8988T (cell line): ENCODE measurements at regions not wholly inside any gene's neighbourhood (a gene's known extent, or its start where the extent isn't known, plus 50 kb on each side); places are given as distances from the start of the nearest gene placed in this dataset.

Source experiments
- DNase-seq: peaks from one replicate; pipeline ENCODE4 v3.0.0; 2011

DNA sequence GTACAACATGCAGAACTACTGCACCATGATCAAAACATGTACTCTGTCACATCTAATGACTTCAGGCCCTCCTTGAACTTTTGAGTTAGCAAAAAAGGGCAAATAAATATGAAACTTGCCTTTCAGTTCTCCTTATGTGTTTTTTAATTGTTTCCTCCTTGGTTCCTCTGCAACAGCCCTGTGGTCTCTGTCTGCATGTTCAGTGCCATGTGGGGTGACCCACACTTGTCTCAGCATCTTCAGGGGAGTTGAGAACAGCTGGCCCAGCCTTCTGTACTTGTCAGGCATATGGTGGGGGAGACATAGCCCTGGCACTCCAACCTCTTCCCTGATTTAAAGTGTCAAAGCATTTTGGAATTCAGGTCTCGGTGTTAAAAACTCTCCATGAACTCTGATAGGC, 188.0 kb upstream of the PGRMC2 start:
- no peak for DNase-seq

DNA sequence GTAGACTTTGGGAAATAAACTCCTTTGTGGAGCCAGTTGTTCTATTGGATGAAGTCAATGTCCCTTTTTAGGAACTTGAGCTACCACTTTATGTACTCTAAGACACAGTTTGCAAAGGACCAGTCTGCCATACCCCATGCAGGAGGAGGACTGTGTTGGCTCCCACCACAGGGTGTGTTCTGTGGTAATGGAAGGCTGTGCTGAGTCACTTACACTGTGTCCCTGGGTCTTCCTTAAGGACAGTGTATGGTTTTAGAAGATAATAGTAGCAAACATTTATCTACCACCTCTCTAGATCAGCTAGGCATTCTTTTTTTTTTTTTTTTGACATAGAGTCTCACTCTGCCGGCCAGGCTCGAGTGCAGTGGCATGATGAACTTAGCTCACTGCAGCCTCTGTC, 184.0 kb upstream of the PGRMC2 start:
- no peak for DNase-seq

DNA sequence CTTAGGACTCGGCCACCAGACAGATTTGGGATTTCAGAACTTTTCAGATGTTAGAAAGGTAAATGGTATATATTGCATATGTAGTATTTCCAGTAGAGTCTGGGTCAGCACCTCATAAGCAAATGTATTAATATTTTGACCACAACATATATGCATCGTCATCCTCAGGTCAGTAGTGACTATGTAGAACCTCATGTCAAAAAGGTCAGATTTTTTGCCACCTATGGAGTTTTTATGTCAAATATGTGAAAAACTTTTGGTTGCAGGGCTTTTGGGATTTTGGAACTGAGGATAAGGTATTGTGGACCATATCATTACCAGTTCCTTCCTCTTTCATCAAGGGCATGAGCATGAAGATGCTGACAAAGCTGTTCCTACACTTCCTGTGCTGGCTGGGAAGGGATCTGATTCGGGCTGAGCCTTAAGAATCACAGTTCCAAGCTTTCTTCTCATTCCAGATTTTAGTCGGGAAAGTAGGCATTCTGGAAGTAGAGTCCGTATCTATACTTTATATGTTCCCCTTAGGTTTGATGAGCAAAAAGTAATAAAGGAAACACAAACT, 183.0 kb upstream of the PGRMC2 start:
- DNase-seq, result no peak

DNA sequence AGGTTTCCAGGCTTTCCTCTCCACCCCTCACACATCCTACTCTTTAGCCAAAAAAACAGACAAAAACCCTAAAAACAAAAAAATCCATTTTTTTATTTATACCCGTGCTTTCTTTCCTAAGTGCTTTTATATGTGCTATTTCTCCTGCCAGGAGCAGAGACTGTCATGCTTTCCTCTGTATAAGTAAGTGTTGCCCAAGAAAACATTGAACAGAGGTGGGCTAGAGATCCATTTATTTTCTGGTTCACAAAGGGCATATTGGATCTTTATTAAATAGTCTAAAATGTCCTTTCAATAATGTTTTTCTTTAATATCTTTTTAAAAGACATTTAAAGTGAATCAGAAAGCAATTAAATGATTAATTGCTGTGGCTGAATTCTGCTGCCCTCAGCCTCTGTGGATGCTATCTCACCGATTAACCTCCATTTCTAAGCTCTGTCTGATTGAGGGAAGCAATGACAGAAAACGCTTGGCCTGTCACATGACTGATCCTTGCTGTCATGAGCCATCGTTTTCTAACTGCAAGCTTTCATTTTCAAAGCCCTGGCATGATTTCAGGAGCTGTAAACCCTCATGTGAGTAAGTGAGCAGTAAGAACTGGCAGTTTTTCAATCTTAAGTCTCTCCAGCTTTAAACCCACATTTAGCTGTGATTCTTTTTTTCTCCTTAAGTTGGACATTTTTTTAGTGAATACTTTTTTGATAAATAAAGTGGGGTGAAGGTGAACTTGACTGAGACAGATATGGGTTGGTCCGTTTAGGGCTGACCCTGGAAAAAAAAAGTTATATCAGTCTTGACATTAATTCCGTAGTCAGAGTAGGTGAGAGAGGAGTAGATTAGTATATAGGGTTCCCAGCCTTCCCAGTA, 180.7 kb upstream of the PGRMC2 start:
- no peak for DNase-seq

DNA sequence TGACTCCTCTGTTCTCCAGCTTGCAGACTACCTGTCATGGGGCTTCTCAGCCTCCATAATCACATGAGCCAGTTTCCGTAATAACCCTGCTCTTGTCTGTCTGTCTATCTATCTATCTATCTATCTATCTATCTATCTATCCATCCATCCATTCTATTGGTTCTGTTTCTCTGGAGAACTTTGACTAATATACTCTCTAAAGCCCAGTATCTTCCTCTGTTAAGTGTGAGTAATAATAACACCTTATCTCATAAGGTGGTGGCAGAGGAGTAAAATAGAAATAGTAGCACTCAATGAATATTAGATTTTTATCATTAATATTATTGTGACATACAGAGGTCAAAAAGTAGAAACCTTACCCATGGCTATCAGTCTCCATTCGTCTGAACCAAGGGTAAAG, 177.9 kb upstream of the PGRMC2 start:
- DNase-seq, result no peak

DNA sequence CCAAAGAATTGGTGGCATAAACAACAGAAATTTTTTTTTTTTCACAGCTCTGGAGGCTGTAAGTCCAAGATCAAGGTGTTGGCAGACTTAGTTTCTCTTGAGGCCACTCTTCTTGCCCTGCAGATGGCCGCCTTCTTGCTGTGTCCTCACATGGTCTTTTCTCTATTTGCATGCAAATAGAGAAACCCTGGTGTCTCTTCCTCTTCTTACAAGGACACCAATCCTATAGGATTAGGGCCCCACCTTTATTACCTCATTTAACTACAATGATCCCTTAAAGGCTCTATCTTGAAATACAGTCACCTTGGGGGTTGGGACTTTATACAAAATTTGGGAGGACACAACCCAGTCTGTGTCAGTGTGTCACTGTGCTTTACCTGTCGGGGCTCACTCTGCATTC, 175.4 kb upstream of the PGRMC2 start:
- no peak for DNase-seq

DNA sequence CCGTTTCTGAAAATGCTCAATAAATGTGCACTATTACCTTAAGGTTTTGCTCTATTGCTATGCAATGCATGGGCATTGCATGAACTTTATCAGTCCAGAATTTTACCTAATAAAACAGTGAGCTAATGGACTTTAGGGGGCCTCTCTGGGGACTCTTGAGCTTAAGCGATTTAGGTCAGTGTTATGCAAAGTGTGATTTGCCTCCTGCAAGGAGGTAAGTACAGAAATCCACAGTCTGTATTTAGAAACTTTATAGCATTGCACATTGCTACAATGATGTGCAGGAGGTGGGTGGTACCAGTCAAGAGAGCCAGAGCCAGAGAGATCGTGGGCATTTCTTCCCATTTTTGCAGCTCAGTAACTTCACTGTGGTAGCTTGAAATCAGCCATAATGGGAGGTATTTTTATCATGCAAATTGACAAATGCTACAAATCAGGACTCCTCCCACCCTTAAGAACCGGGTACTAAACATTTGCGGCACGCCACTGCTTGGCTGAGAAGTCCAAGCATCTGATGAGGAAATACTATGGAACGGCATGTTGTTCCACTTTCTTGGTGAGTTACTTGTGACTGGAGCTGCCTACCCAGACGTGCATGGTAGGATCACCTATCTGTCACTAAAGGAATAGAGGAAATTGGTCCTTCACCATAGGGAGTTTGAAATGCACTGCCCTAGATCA, 174.6 kb upstream of the PGRMC2 start:
- no peak for DNase-seq

DNA sequence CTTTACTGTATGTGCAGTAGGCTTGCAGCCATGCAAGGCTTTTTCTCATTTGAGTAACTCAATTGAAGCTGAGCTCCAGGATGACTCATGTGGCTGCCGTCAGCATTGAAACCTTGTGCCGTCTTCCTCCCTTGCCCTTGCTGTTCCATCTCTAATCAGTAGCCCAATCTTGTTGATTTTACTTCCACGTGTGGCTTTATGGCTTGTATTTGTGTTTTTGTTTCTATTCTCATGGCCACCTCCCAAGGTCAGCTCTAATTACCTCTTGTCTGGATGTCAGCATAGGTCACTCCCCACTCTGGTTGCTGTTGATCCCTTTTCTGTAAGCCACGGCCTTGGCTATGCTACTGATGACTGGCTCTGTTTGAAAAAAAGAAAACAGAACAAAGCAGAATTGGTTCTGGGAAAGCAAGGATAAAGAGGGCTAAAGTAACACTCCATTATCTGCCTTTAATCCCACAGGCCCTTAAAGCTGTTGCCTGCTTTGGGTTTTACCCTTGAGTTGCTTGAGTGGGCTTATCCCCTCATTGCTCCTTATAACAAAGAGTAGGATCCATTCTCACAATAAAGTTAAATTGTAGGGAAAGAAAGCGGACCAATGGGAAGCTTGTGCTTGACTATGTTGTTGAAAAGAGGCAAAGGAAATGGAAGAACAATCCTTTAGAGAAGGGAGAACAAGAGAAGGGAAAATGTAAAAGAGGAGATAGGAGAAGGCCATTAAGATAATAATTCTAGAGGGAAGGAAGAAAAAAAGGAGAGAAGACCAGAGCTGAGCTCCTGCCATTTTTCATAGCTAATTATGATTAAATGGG, 173.9 kb upstream of the PGRMC2 start:
- no peak for DNase-seq

DNA sequence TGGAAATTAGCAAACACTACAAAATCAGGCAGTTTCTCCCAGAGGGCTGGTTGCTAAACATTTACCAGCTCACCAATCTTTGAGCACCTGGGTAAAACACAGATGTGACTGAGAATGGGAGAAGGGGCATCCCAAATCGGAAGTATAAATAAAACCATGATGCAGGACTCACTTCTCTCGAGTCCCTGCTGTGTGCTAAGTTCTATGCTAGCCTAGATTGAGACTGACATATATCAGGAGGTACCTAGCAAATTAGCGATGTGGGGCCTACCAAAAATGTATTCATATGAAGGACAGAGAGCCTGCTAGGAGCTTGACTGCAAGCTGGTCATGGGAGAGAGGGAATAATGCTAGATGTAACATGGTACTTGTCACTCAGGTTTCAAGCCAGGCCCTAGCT, 171.9 kb upstream of the PGRMC2 start:
- DNase-seq, result no peak

DNA sequence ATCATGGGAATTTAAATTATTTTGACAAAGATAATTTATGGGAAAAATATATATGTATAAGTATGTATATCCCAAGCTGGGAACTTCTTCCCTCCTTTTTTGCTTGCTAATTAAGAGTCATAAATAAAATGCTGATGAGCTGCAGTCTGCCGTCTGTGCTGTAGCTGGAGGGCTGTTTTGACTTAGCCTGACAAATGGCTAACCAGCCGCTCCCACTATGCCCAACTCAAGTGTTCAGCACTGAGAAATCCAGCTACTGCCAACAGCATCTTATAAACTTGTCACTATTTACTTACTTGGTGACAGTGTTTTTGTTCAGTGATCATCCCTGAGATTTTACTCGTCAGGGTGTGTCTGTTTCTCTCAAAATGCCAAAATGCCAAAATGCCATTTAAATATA, 171.2 kb upstream of the PGRMC2 start:
- DNase-seq, result no peak

DNA sequence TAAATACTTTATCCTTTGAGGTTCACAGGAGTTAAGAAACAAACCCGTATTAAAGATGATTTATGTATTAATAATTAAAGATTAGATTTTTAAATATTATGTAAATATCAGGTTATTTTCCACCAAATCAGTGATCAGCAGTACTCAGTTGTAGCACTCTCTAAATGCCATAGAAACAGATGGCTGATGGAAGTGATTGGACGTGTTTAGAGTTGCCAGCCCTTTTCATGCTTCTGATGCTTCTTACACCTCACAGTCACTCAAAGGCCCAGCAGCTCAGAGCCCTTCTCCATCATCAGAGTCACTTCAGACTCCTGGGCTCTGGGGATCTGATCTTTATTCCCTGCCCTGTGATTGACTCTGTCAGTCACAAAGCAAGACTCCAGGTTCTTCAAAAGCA, 170.1 kb upstream of the PGRMC2 start:
- no peak for DNase-seq

DNA sequence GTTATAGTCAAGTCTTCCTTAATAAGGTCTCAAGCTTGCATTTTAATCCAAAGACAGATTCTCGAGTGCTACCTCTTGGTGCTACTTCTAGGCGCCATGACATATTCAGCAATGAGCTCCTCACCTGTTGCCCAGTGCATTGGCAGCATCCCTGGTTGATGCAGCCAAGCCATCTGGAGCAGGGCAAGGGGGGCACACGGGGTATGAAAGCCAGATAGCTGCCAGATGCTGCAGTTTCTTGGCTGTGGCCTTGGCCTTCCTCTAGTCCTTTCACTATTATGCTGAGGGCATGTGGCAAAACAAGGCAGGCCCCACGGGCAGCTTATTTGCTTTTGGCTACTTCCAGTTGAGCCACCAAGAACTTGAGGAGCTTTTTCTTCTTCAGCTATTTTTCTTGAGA, 168.6 kb upstream of the PGRMC2 start:
- DNase-seq, result no peak

DNA sequence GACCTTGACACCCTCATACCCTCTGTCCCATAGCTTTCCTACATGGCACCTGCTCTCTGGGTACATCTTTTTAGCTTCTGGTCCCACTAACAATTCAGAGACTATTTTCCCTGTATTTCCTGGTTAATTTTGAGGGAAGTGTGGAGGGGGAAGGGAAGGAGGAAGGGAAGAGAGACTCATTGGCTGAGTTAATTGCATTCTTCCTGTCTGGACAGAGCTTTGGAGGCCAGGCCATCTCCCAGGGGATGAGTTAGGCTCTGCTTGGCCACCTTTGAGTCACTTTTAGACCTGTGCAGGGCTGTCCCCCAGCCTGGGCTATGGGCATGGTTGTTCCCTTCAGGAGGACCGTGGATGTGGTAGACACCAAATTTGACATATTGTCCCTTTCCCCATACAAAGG, 167.9 kb upstream of the PGRMC2 start:
- no peak for DNase-seq

DNA sequence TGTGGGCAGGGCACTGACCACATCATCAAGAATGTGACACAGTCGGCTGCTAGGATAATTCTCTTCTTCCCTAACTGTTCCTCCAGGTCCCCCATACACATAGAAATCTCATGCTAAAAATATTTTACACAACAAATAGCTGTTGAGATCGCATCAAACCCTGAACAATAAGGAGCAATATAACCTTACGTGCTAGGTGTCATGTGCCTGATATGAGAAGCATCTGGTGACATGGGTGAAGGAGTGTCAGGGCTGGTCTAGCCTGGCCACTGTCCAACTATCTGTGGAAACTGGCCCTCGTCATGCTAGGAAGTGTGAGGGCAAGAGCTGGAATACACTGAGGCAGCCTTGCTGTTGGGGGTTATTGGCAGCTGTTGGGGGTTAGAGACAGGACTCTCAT, 167.3 kb upstream of the PGRMC2 start:
- no peak for DNase-seq

DNA sequence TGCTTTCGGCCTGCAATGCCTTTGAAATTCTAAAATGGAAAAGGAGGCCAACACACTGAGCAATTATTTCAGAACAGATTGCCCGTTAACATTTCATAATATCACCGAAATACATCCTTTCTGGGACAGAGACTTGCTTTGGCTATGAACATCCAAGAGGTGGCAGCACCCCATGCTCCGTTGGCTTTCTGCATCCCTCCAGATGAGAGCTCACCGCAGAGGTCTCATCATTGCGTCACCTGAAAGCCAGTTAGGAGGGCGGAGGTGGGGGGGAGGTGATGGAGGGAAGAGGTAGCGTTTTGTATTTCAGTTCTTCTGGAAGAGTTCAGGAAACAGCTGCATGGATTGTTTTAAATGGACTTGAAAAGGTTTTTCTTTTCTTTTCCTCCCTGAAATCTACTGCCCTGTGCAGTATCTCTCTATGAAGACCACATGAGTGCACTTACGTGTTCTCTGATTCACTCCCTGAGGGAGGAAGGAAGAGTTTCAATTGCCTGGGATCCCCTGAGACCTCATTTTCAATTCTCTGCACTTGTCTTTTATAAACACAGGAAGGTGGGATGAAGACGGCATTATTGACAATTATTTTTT, 166.8 kb upstream of the PGRMC2 start:
- DNase-seq, result peak; percentile 29

DNA sequence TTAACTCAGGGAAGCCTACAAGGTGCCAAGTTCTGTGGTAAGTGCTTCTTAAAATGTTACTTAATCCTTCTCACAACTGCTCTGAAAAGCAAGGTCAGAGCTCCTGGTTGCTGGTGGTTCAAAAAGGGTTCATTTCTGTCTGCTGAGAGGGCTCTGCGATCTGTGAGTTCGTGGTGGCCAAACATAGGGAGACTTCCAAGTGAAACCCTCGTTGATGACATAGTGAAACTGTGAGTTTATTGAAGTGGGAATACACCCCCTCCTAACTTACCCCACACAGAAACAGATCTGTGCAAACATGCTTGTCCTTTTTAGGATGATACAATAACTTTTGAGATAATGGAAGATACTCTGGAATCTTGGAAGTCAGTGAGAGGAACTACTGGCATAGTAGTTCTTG, 164.8 kb upstream of the PGRMC2 start:
- DNase-seq, result no peak

DNA sequence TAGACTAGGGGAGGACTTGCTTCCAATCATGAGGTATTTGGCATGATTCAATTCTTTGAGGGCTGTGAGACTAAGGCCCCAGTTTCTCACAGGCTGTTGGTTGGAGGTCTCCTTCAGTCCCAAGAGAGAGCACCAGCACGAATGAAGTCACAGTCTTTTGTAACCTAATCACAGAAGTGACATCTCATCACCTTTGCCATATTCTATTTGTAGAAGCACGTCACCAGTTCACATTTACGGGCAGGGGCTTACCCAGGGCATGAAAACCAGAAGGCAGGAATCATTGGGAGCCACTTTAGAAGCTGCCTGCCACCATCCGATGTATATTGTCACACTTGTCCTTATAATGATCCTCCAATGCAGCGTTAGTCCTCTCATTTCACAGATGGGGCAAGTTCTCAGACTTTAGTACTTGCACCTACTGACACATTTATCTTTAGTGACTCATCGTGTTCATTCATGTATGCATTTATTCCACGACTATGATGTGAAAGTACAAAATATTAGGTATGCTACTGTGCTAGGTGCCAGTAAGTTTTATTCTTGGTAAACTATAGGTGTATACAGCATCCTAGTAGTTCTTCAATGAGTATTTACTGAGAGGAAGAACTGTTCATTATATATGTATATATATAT, 163.8 kb upstream of the PGRMC2 start:
- no peak for DNase-seq

DNA sequence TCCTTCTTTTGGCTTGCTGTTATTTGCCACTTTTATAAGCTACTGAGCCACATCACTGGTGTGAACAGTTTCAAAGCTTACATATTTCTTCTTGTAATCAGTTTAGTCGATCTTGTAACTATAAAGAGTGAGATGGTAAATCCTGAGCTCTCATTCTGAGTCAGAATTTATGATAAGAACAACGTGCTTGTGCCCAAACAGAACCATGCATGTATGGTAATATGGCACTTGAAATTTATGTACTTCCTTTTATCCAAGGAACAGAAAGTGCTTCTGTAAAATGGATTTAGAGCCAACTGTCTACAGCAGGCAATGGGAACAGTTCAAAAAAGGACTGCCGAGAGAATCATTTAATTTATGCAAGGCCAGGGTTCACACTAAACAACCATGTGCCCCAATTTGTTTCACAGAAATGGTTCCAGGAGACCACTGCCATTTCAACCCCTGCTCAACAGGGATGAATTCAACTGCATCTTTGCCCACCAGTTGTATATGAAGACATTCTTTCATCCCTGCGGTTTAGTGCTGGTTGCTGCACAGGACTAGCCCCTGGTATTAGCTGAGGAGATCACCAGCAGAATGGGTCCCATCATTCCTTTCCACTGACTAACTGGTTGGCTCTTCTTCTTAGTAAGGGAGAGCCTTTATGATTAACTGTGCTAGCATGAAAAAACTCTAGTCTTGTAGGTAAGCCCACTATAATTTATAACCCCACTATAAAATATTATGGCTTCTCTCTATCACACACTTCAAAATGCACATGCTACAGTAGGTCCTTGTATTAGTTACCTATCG, 162.9 kb upstream of the PGRMC2 start:
- no peak for DNase-seq

DNA sequence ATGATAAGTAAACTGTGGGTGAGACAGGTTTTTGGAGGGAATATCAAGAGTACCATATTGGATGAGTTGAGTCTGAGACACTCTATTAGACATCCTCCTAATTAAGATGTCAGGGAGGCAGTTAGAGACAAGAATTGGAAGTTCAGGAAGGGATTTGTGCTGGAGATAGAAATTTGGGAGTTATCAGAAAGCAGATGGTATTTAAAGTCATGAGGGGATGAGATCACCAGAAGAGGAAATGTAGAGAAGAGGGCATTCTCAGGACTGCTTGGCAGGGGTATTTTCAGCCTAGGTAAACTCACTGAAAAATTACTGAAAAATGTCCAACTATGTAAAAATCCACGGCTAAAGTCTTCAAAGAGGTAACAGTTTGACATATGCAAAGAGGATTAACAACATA, 161.6 kb upstream of the PGRMC2 start:
- DNase-seq, result no peak

DNA sequence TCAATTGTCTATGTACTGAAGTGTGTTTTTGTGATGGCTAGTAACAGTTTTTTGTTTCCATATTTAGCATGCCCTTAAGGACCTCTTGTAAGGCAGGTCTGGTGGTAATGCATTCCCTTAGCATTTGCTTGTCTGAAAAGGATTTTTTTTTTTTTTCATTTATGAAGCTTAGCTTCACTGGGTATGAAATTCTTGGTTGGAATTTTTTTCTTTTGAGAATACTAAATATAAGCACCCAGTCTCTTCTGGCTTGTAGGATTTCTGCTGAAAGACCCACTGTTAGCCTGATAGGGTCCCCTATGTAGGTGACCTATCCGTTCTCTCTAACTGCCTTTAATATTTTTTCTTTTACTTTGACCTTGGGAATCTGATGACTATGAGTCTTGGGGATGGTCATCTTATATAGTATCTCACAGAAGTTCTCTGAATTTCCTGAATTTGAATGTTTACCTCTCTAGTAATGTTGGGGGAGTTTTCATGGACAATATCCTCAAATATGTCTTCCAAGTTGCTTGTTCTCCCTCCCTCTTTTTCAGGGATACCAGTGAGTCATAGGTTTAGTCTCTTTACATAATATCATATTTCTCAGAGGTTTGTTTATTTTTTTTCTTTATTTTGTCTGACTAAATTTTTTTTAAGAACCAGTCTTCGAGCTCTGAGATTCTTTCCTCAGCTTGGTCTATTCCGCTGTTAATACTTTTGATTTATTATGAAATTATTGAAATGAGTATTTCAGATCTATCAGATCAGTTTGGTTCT, 157.1 kb upstream of the PGRMC2 start:
- DNase-seq, result no peak

DNA sequence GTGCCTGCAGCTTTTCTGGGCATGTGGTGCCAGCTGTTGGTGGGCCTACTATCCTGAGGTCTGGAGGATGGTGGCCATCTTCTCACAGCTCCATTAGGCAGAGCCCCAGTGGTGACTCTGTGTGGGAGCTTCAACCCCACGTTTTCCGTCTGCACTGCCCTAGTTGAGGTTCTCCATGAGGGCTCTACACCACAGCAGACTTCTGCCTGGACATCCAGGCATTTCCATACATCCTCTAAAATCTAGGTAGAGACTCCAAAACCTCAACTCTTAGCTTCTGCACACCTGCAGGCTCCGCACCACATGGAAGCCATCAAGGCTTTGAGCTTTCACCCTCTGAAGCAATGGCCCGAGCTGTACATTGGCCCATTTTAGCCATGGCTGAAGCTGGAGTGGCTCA, 153.3 kb upstream of the PGRMC2 start:
- DNase-seq, result no peak
